Transverse colon (tissue), 4 donors: ENCODE measurements at regions not wholly inside any gene's neighbourhood (a gene's known extent, or its start where the extent isn't known, plus 50 kb on each side); places are given as distances from the start of the nearest gene placed in this dataset.

Source experiments
- DNase-seq: peaks from one replicate; pipeline ENCODE4 v3.0.0-alpha.2; 2019
- H3K27ac ChIP-seq, 4 donors: fragments of 200-600 bp; sonication (generic); 2 replicates each; pipeline ENCODE4 v1.5.1; 2016 to 2018; ENCODE audit warnings: inconsistent platforms in 4 of 4
- H3K27me3 ChIP-seq: fragments of 200-600 bp; sonication (generic); 2 replicates; pipeline ENCODE4 v1.5.1; 2017; ENCODE audit warnings: inconsistent platforms
- H3K36me3 ChIP-seq, 4 donors: fragments of 200-600 bp; sonication (generic); 2 replicates each; pipeline ENCODE4 v1.5.1; 2017 to 2019; ENCODE audit warnings: inconsistent platforms in 4 of 4
- H3K4me1 ChIP-seq, 4 donors: fragments of 200-600 bp; sonication (generic); 2 replicates each; pipeline ENCODE4 v1.5.1; 2017 to 2020; ENCODE audit warnings: inconsistent platforms in 4 of 4
- H3K4me3 ChIP-seq, 4 donors: fragments of 200-600 bp; sonication (generic); 1 replicate in 1 of 4; 2 replicates in 3 of 4; pipeline versions ENCODE4 v1.5.1 to v1.6.1; 2017 to 2019; ENCODE audit warnings: inconsistent platforms in 4 of 4
- H3K9me3 ChIP-seq, 2 donors: fragments of 200-600 bp; sonication (generic); 2 replicates each; pipeline ENCODE4 v1.5.1; 2017 to 2019; ENCODE audit warnings: inconsistent platforms in 2 of 2
- EP300 ChIP-seq: sonication (generic); formaldehyde crosslinking; IDR thresholded peaks from one replicate; pipeline ENCODE4 v1.6.1; 2017; ENCODE audit warnings: antibody characterized with exemption, low read depth
- POLR2A ChIP-seq: fragments of 450-650 bp; IDR thresholded peaks from one replicate; pipeline ENCODE4 v1.6.1; 2016; ENCODE audit warnings: antibody characterized with exemption, mild to moderate bottlenecking, moderate library complexity
- POLR2AphosphoS5 ChIP-seq, 3 donors: sonication (generic); formaldehyde crosslinking; IDR thresholded peaks; one replicate each; pipeline ENCODE4 v1.6.1; 2016; ENCODE audit warnings: antibody characterized with exemption in 3 of 3
- WGBS, 2 donors: methylation state at CpG; one replicate each; pipeline ENCODE4 v1.1.5; 2018; ENCODE audit warnings: low coverage in 1 of 2; 5-methylcytosine and 5-hydroxymethylcytosine counted together
- in situ Hi-C, 4 donors: fragments of 200-750 bp; cut with MboI; loops; one replicate each; pipeline versions ENCODE4 v1.15.0 to v1.15.1; 2017; ENCODE audit warnings: low sequenced_read_pairs in 3 of 4, low pct_ligation_motif_present in 1 of 4, low pct_unique_long_range_greater_than_20kb in 1 of 4
- intact Hi-C: fragments of 100-400 bp; cut with DNase I; formaldehyde crosslinking; loops from one replicate; pipeline ENCODE4 v1.15.1; 2023; ENCODE audit warnings: low total_unique reads
- TF ChIP-seq, protein P1 (sequence below), 5 experiments: fragments of 200-600 bp in 3 of 5; fragments of 450-650 bp in 2 of 5; sonication (generic) in 3 of 5; IDR thresholded peaks; 1 replicate in 2 of 5; 2 replicates in 3 of 5; pipeline ENCODE4 v1.5.1; 2016 to 2017; ENCODE audit warnings: antibody characterized with exemption in 5 of 5, inconsistent platforms in 3 of 5, mild to moderate bottlenecking in 2 of 5, moderate library complexity in 1 of 5

DNA sequence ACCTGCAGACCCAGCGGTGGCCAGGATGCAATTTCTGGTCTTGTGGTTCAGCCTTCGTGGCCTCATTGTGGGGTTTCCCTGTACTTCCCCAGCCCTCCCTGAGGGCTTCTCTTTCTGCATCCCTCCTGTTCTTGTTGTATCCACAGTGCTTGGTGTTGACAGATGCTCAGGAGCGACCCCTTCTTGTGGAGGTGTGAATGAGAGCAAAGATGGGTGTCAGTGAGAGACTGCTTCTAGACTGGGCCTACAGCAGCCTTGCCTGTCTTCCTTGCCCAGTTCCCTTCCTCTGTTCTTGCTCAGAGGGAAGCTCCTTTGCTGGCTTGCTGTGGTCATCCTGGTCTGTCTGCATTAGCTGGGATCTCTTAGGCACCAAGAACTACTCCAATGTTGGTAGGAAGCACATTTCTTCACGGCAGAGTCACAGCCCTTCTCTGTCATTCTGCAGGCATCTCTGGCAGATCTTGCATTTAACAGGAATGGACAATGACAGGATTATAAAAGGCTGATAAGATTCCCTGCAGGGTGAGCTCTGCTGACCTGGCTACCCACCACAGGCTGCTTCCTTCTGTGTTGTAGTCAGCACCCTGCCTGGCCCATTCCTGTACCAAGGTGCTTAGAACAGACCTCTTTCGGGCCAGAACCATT, 317.8 kb upstream of the C2CD4B start:
- H3K27ac ChIP-seq = no peak overlapping the region
- H3K4me3 ChIP-seq = no peak overlapping the region
- DNase-seq = no peak
- H3K27me3 ChIP-seq = no peaks in the 10 kb centered on the region
- H3K4me1 ChIP-seq = peaks cover 0 to 16% (median 8%) of the 10 kb centered on the region in 4 donors
- 61 to 100% methylated on average over 2 to 5 of the region's 5 CpGs for WGBS, 2 donors
- TF ChIP-seq EP300 (no peak), POLR2A (no peak), POLR2AphosphoS5 (IDR thresholded peaks at IDR 0.05) (no peak)
- TF ChIP-seq, protein P1, sequence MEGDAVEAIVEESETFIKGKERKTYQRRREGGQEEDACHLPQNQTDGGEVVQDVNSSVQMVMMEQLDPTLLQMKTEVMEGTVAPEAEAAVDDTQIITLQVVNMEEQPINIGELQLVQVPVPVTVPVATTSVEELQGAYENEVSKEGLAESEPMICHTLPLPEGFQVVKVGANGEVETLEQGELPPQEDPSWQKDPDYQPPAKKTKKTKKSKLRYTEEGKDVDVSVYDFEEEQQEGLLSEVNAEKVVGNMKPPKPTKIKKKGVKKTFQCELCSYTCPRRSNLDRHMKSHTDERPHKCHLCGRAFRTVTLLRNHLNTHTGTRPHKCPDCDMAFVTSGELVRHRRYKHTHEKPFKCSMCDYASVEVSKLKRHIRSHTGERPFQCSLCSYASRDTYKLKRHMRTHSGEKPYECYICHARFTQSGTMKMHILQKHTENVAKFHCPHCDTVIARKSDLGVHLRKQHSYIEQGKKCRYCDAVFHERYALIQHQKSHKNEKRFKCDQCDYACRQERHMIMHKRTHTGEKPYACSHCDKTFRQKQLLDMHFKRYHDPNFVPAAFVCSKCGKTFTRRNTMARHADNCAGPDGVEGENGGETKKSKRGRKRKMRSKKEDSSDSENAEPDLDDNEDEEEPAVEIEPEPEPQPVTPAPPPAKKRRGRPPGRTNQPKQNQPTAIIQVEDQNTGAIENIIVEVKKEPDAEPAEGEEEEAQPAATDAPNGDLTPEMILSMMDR (IDR thresholded peaks at IDR 0.05) = no peak
- in situ Hi-C loops = no loop called here
- H3K36me3 ChIP-seq = no peaks in the 10 kb centered on the region
- no peaks in the 10 kb centered on the region for H3K9me3 ChIP-seq
- intact Hi-C loops = no loop called here

DNA sequence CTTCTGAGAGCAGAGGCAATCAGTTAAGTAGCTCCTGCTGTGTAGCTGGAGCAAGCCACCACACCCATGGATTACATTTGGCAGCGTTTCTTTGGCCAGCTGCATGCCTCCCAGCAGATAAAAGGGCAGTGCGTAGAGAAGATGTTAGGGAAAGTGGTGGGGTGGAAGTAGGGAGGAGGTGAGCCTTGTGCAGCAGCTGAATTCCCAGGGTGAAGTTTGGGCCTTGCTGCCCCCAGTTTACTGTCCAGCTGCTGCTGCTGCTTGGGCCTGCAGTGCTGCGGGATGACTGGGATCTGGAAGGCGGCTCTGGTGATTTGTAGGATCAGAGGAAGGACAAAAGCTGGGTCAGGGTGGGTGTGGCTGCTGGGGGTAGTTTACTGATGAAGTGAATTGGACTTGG, 318.7 kb upstream of the C2CD4B start:
- TF ChIP-seq EP300 (no peak), POLR2A (no peak), POLR2AphosphoS5 (IDR thresholded peaks at IDR 0.05) (no peak)
- TF ChIP-seq, protein P1 (IDR thresholded peaks at IDR 0.05) = no peak

DNA sequence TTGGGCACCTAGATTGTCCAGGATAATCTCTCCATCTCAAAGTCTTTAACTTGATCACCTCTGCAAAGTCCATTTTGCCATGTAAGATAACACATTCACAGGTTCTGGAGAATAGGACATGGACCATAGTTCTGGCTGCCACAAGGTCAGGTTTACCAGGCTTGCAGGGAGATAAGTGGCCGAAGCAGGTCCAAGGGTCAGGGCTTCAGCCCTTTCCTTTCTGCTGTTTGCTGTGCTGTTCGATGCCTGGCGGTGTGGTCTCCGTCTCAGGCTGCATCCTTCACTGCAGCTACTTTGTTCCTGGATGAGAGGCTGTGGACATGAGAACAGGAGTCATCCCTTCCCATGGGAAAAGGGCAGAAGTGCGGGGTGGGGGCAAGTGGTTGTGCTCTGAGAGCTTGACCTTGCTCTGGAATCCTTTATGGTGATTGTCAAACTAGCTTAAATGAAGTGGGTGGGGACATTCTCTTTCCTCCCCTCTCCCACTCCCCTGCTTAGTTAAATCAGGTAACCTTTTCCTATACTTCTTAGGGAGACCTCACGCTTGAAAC, 320.2 kb upstream of the C2CD4B start:
- no peak overlapping the region for H3K4me3 ChIP-seq
- DNase-seq = no peak
- H3K36me3 ChIP-seq = no peaks in the 10 kb centered on the region
- peaks cover 0 to 16% (median 8%) of the 10 kb centered on the region in 4 donors for H3K4me1 ChIP-seq
- in situ Hi-C loops = no loop called here
- TF ChIP-seq, protein P1 (IDR thresholded peaks at IDR 0.05) = no peak
- TF ChIP-seq POLR2AphosphoS5 (IDR thresholded peaks at IDR 0.05) = no peak
- no peak for TF ChIP-seq EP300
- no peak for TF ChIP-seq POLR2A
- 86 to 100% methylated on average over 1 to 6 of the region's 6 CpGs for WGBS, 2 donors
- intact Hi-C loops = no loop called here
- H3K27ac ChIP-seq = no peak overlapping the region
- H3K27me3 ChIP-seq = no peaks in the 10 kb centered on the region
- H3K9me3 ChIP-seq = no peaks in the 10 kb centered on the region

More for the DNA sequence above, 318.7 kb upstream of the C2CD4B start:
- Histone ChIP-seq H3K27ac (peak overlapping the region in 1 of 4 donors; percentile 27), H3K9me3 (no peaks in the 10 kb centered on the region), H3K36me3 (no peaks in the 10 kb centered on the region), H3K4me1 (peaks cover 0 to 16% (median 8%) of the 10 kb centered on the region in 4 donors), H3K27me3 (no peaks in the 10 kb centered on the region), H3K4me3 (no peak overlapping the region)
- WGBS, 2 donors = 48% methylated on average over 4 of the region's 4 CpGs; no CpG with 5 or more reads in 1 of the 2 donors
- DNase-seq = peak; percentile 56
- intact Hi-C loops = no loop called here
- in situ Hi-C loops = no loop called here

DNA sequence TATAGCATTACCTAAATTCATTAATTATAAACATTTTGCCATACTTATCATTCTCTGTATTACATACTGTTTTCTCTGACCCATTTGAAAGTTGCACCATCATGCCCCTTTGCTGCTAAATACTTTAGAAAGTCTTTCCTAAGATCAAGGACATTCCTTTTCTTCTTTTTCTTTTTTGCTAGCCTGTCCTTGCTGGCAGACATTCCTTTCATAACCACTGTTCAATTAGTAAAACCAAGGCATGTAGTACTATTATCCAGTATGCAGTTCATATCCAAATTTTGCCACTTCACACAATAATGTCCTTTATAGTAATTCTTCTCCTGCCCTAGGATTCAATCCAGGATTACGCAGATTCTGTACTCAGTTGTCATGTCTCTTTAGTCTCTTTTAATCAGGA, 321.0 kb upstream of the C2CD4B start:
- H3K4me3 ChIP-seq = no peak overlapping the region
- no peak overlapping the region for H3K27ac ChIP-seq
- peaks cover 0 to 16% (median 8%) of the 10 kb centered on the region in 4 donors for H3K4me1 ChIP-seq
- no peaks in the 10 kb centered on the region for H3K9me3 ChIP-seq
- WGBS, 2 donors = 97 to 100% methylated on average over 1 of the region's 1 CpG
- in situ Hi-C loops = no loop called here
- TF ChIP-seq EP300 (no peak), POLR2A (no peak), POLR2AphosphoS5 (IDR thresholded peaks at IDR 0.05) (no peak)
- TF ChIP-seq, protein P1 (IDR thresholded peaks at IDR 0.05) = no peak
- intact Hi-C loops = no loop called here
- H3K36me3 ChIP-seq = no peaks in the 10 kb centered on the region
- no peaks in the 10 kb centered on the region for H3K27me3 ChIP-seq
- no peak for DNase-seq
